Ovary (tissue), 7 donors: ENCODE measurements at regions not wholly inside any gene's neighbourhood (a gene's known extent, or its start where the extent isn't known, plus 50 kb on each side); places are given as distances from the start of the nearest gene placed in this dataset.

Source experiments
- DNase-seq, 5 donors: peaks; one replicate each; pipeline ENCODE4 v3.0.0-alpha.2; 2019 to 2020
- H3K27ac ChIP-seq, 2 donors: fragments of 200-600 bp; one replicate each; pipeline versions ENCODE4 v1.5.1 to v1.8.0; 2019 to 2022
- H3K27me3 ChIP-seq: fragments of 200-600 bp; one replicate; pipeline ENCODE4 v1.8.0; 2022
- H3K36me3 ChIP-seq: fragments of 200-600 bp; sonication (generic); one replicate; pipeline ENCODE4 v1.5.1; 2019
- H3K4me1 ChIP-seq: one replicate; pipeline ENCODE4 v1.8.1; 2013; ENCODE audit warnings: mild to moderate bottlenecking, moderate library complexity; ENCODE audit not compliant: insufficient read depth
- H3K4me3 ChIP-seq: fragments of 200-600 bp; sonication (generic); one replicate; pipeline ENCODE4 v1.5.1; 2017
- H3K9me3 ChIP-seq, 2 donors: fragments of 200-600 bp in 1 of 2; sonication (generic) in 1 of 2; one replicate each; pipeline versions ENCODE4 v1.5.1 to v1.8.1; 2013 to 2019; ENCODE audit warnings: mild to moderate bottlenecking in 1 of 2, moderate library complexity in 1 of 2
- CTCF ChIP-seq, 3 donors: fragments of 450-650 bp in 2 of 3; fragments of 200-600 bp in 1 of 3; IDR thresholded peaks; one replicate each; pipeline versions ENCODE4 v1.5.1 to v1.8.0; 2016 to 2022; ENCODE audit warnings: antibody characterized with exemption in 3 of 3, mild to moderate bottlenecking in 1 of 3
- EP300 ChIP-seq: sonication (generic); formaldehyde crosslinking; IDR thresholded peaks from one replicate; pipeline ENCODE4 v1.6.1; 2017; ENCODE audit warnings: antibody characterized with exemption
- POLR2A ChIP-seq: fragments of 450-650 bp; IDR thresholded peaks from one replicate; pipeline ENCODE4 v1.6.1; 2017; ENCODE audit warnings: antibody characterized with exemption, mild to moderate bottlenecking, moderate library complexity
- WGBS, 3 donors: extraction: QIAGEN DNeasy Blood & Tissue Kit in 1 of 3; methylation state at CpG; one replicate each; pipeline versions ENCODE4 v1.1.5 to v1.1.7; 2013 to 2017; 5-methylcytosine and 5-hydroxymethylcytosine counted together
- intact Hi-C, 4 donors: fragments of 100-400 bp; cut with DNase I; formaldehyde crosslinking; loops; one replicate each; pipeline versions ENCODE4 v1.11.0 to v1.15.1; 2022 to 2023
- donor health status: DM: no; HTN: no; CAD: no; lungs with moderate emphysema.
- donor health status: DM: no; HTN: no; CAD: no.
- donor health status: Bipolar disorder and iron deficiency.
- donor health status: DM: no; HTN: no; CAD: no.
- donor health status: DM: yes; HTN: yes; CAD: no.

- intact Hi-C loops = loop anchor here in 1 of 4 donors (10.0 kb wide), 1 partner anchor 73 kb away; the partner anchor contains the start of gene RNF152
- Histone ChIP-seq H3K27ac (no peak overlapping the region), H3K4me1 (peaks cover 3% of the 10 kb centered on the region), H3K4me3 (no peak overlapping the region), H3K36me3 (no peaks in the 10 kb centered on the region), H3K9me3 (no peaks in the 10 kb centered on the region), H3K27me3 (no peaks in the 10 kb centered on the region)
- TF ChIP-seq CTCF (IDR thresholded peaks at IDR 0.05) (no peak), EP300 (no peak), POLR2A (no peak)
- no peak for DNase-seq
- 95 to 97% (median 96%) methylated on average over 9 of the region's 9 CpGs for WGBS, 3 donors
Observed at GRCh38 chr18:61967252-61967891, 74.6 kb upstream of the RNF152 start.

- Histone ChIP-seq H3K36me3 (no peaks in the 10 kb centered on the region), H3K4me3 (no peak overlapping the region), H3K4me1 (peaks cover 3% of the 10 kb centered on the region), H3K27ac (no peak overlapping the region), H3K9me3 (no peaks in the 10 kb centered on the region), H3K27me3 (no peaks in the 10 kb centered on the region)
- intact Hi-C loops = loop anchor here in 1 of 4 donors (10.0 kb wide), 1 partner anchor 71 kb away; the partner anchor contains the start of gene RNF152
- no peak for TF ChIP-seq CTCF (IDR thresholded peaks at IDR 0.05)
- no peak for TF ChIP-seq POLR2A
- TF ChIP-seq EP300 = no peak
- DNase-seq = no peak
- WGBS, 3 donors = 64 to 92% (median 89%) methylated on average over 6 of the region's 6 CpGs
Observed at GRCh38 chr18:61965311-61965710, 72.5 kb upstream of the RNF152 start.

- Histone ChIP-seq H3K36me3 (no peaks in the 10 kb centered on the region), H3K4me3 (no peak overlapping the region), H3K9me3 (no peaks in the 10 kb centered on the region), H3K27ac (no peak overlapping the region), H3K27me3 (no peaks in the 10 kb centered on the region), H3K4me1 (peaks cover 4% of the 10 kb centered on the region)
- intact Hi-C loops = loop anchor here in 1 of 4 donors (10.0 kb wide), 1 partner anchor 70 kb away; the partner anchor contains the start of gene RNF152
- no peak for DNase-seq
- TF ChIP-seq EP300 (no peak), CTCF (IDR thresholded peaks at IDR 0.05) (no peak), POLR2A (no peak)
Observed at GRCh38 chr18:61964616-61965015, 71.8 kb upstream of the RNF152 start.

- Histone ChIP-seq H3K27me3 (no peaks in the 10 kb centered on the region), H3K27ac (no peak overlapping the region), H3K9me3 (no peaks in the 10 kb centered on the region), H3K36me3 (no peaks in the 10 kb centered on the region), H3K4me1 (peaks cover 6% of the 10 kb centered on the region), H3K4me3 (no peak overlapping the region)
- intact Hi-C loops = loop anchor here in 1 of 4 donors (10.0 kb wide), 1 partner anchor 69 kb away; the partner anchor contains the start of gene RNF152
- 2 to 3% (median 3%) methylated on average over 1 of the region's 1 CpG for WGBS, 3 donors
- peak in 1 of 5 donors; percentile 29 for DNase-seq
- TF ChIP-seq CTCF (IDR thresholded peaks at IDR 0.05) (no peak), POLR2A (no peak), EP300 (no peak)
Observed at GRCh38 chr18:61963705-61964104, 70.9 kb upstream of the RNF152 start.
